GM18868 (cell line): ENCODE measurements at regions not wholly inside any gene's neighbourhood (a gene's known extent, or its start where the extent isn't known, plus 50 kb on each side); places are given as distances from the start of the nearest gene placed in this dataset.
"Not testable (repeated sequence)": the region's sequence is repeated elsewhere in the genome, so short reads cannot be mapped to it uniquely, and the experiment has no call there.

Experiments
- ATAC-seq: cut with Tn5 transposase; IDR thresholded peaks from one replicate; pipeline ENCODE4 v1.9.1; 2021; ENCODE audit warnings: mild to moderate bottlenecking, moderate library complexity; ENCODE audit not compliant: unreplicated experiment

GRCh38 chr2:167607731-167608130 lies 639.7 kb downstream of the STK39 start:
- no peak for ATAC-seq

DNA sequence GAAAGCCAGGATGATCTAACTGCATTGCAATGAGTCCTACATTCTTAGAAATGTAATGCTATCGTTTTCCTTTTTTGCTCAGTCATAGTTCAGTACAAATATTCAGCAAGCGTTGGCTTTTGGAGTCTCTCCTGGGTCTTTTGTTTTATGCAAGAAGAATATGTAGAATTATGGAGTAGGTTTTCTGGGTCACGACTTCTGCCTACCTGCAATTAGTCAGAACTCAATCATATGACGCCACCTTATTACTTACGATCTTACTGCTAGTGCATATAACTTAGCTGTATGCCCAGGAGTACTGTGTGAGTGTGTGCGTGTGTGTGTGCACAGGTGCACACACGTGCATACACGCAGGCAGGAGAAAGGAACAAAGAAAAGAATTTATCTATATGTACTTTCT lies 640.2 kb downstream of the STK39 start:
- ATAC-seq, result no peak

DNA sequence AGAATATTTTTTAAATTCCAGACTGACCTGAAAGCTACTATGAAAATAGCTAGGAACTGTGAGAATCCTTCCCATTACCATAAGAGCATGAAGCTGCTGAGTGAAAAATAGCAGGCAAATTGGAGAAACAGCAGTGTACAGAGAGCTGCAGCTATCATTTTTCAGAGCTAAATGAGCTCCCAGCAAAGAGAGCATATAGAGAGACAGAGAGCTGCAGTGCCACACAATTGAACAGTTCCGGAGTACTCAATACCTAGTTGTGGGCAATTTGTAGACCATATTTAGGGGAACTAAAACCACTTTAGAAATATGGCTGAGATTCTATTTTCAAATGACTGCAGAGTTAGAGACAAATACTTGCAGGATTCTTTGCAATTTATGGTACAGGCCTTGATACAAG lies 645.3 kb downstream of the STK39 start:
- no peak for ATAC-seq

- ATAC-seq, result no peak
Observed at GRCh38 chr2:167599219-167599618, 648.2 kb downstream of the STK39 start.

GRCh38 chr2:167595839-167596471 lies 651.4 kb downstream of the STK39 start:
- peak; percentile 85 for ATAC-seq

GRCh38 chr2:167595021-167595420 lies 652.4 kb downstream of the STK39 start:
- ATAC-seq, result no peak

GRCh38 chr2:167592441-167592840 lies 655.0 kb downstream of the STK39 start:
- ATAC-seq, result no peak

DNA sequence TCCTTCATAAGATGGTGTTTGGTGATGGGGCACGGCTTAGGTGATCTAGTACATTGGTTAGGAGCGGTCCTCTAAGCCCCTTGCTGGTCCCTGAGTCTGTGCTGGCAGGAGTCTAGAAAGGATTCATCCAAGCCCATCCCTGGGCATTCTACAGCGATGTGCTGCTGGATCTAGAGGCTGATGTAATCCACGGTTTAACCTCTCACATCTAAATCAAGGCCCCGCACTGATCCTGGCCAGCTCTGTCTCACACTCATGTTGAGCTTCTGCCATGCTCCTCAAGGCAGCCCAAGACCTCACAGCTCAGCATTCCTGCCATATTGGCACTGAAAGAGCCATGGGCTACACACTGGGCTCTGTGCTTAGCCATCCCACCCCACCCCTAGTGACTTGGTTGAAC lies 664.8 kb downstream of the STK39 start:
- no peak for ATAC-seq

- ATAC-seq, result no peak
Observed at GRCh38 chr2:167581961-167582574, 665.3 kb downstream of the STK39 start.

GRCh38 chr2:167579826-167580225 lies 667.6 kb downstream of the STK39 start:
- no peak for ATAC-seq

DNA sequence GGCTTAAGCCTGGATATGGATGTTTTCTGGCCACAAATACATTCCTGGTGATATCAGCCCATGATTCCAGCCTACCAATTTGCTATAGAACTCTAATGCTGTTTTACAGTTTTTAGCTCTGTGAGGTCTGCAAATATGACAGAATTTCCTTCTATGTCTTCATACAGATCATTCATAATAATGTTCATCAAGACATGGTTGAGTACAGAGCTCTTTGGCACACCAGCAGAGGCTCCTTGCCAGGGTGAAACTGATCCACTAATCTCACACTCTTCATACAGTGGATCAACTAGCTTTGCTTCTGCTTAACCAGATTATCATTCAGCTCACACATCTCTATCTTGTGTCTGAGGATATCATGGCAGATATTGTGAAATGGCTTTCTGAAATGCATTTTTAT lies 672.1 kb downstream of the STK39 start:
- no peak for ATAC-seq

GRCh38 chr2:167572883-167573619 lies 674.3 kb downstream of the STK39 start:
- no peak for ATAC-seq

- no peak for ATAC-seq
Observed at GRCh38 chr2:167570370-167570769, 677.0 kb downstream of the STK39 start.

GRCh38 chr2:167563885-167564619 lies 675.8 kb downstream of the XIRP2 start:
- not testable (repeated sequence) for ATAC-seq

DNA sequence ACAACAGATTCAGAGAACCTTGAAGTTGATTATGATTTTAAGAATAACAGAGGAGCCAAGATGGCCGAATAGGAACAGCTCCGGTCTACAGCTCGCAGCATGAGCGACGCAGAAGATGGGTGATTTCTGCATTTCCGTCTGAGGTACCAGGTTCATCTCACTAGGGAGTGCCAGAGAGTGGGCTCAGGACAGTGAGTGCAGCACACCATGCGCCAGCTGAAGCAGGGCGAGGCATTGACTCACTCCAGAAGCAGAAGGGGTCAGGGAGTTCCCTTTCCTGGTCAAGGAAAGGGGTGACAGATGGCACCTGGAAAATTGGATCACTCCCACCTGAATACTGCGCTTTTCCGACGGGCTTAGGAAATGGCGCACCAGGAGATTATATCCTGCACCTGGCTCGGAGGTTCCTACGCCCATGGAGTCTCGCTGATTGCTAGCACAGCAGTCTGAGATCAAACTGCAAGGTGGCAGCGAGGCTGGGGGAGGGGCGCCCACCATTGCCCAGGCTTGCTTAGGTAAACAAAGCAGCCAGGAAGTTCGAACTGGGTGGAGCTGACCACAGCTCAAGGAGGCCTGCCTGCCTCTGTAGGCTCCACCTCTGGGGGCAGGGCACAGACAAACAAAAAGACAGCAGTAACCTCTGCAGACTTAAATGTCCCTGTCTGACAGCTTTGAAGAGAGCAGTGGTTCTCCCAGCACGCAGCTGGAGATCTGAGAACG lies 670.2 kb downstream of the XIRP2 start:
- not testable (repeated sequence) for ATAC-seq

DNA sequence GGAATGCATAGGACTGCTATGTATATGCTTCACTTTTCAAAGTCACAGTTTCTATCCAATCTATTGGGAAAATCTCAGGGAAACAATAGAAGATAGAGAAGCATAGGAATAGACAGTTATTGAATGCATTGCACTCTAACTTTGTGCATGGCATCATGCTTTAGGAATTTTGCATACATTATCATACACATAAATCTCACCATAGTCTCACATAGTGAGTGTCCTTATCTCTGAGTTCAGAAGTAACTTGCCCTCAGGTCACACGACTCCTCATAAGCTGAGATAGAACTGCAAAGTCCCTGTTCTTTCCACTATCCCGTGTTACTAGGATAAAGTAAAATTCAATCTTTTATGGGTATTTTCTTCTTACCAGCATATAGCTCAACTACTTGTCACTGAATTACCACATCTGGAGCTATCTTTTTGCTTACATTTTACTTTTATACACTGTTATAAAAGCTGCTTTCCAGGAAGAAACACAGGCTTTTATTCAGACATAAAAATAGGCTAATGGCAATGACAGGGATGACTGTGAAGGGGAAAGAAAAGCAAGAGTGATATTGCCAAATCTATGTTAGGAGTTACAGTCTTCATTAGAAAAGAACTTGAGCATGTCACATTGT lies 666.9 kb downstream of the XIRP2 start:
- ATAC-seq, result no peak

GRCh38 chr2:167553635-167554034 lies 665.4 kb downstream of the XIRP2 start:
- no peak for ATAC-seq

GRCh38 chr2:167551416-167551815 lies 663.1 kb downstream of the XIRP2 start:
- ATAC-seq, result no peak

GRCh38 chr2:167550448-167550847 lies 662.2 kb downstream of the XIRP2 start:
- no peak for ATAC-seq

- ATAC-seq, result no peak
Observed at GRCh38 chr2:167548396-167548795, 660.1 kb downstream of the XIRP2 start.
